A549 (cell line): ENCODE measurements at regions not wholly inside any gene's neighbourhood (a gene's known extent, or its start where the extent isn't known, plus 50 kb on each side); places are given as distances from the start of the nearest gene placed in this dataset.

ENCODE experiments used
- ATAC-seq, 2 experiments: fragments of 200-7000 bp in 1 of 2; fragments of >200 bp in 1 of 2; cut with Nextera tagmentation in 1 of 2; cut with Tn5 transposase in 1 of 2; 3 replicates each; pipeline versions ENCODE4 v1.8.0 to v1.9.1; 2018 to 2020; ENCODE audit warnings: mild to moderate bottlenecking in 1 of 2, moderate library complexity in 1 of 2
- CTCF ChIA-PET: fragments of 300-600 bp; sonication (Branson Sonifier 250); formaldehyde crosslinking; extraction: SDS; loops from one replicate; lab custom pipeline; 2021; ENCODE audit warnings: antibody characterized with exemption, inconsistent platforms; lab: Yijun Ruan, JAX
- POLR2A ChIA-PET: fragments of 350-600 bp; formaldehyde crosslinking; extraction: SDS; loops from one replicate; lab custom pipeline; 2021; ENCODE audit warnings: antibody characterized with exemption, inconsistent platforms; lab: Yijun Ruan, JAX
- DNase-seq, 2 experiments: peaks; one replicate each; pipeline versions ENCODE4 v3.0.0 to v3.0.0-alpha.2; 2011 to 2016; ENCODE audit warnings: low read depth in 1 of 2, low spot score in 1 of 2
- FAIRE-seq: peaks from 2 replicates; lab custom pipeline; 2011; peaks lifted over from hg19 to GRCh38; lab: Jason Lieb, UNC
- H3K27ac ChIP-seq, 2 experiments: fragments of >200 bp; sonication (Bioruptor Twin); formaldehyde crosslinking; 3 replicates each; pipeline ENCODE4 v1.5.1; 2016 to 2017
- H3K4me1 ChIP-seq: fragments of >200 bp; sonication (Bioruptor Twin); formaldehyde crosslinking; 3 replicates; pipeline ENCODE4 v1.6.1; 2016
- H3K4me2 ChIP-seq: fragments of >200 bp; sonication (Bioruptor Twin); formaldehyde crosslinking; 3 replicates; pipeline ENCODE4 v1.6.1; 2016
- H3K4me3 ChIP-seq: fragments of >200 bp; sonication (Bioruptor Twin); formaldehyde crosslinking; 3 replicates; pipeline ENCODE4 v1.5.1; 2016
- H3K9me3 ChIP-seq: fragments of >200 bp; sonication (Bioruptor Twin); formaldehyde crosslinking; 3 replicates; pipeline ENCODE4 v1.6.1; 2016
- BHLHE40 ChIP-seq: IDR thresholded peaks from 2 replicates; pipeline ENCODE4 v1.6.1; 2012; ENCODE audit warnings: low read depth, low read length, inconsistent platforms
- EHMT2 ChIP-seq: fragments of 200-600 bp; sonication (generic); IDR thresholded peaks from 2 replicates; pipeline ENCODE4 v1.6.1; 2016; ENCODE audit warnings: antibody characterized with exemption, low read depth, mild to moderate bottlenecking, moderate library complexity
- EP300 ChIP-seq, 2 experiments: fragments of >200 bp; sonication (Bioruptor Twin); formaldehyde crosslinking; IDR thresholded peaks; 2 replicates in 1 of 2; 3 replicates in 1 of 2; pipeline ENCODE4 v1.6.1; 2016 to 2017
- FOSB ChIP-seq: fragments of 250-450 bp; sonication (Bioruptor Pico); IDR thresholded peaks from 2 replicates; pipeline ENCODE4 v1.5.0; 2020; ENCODE audit warnings: mild to moderate bottlenecking, moderate library complexity
- FOXS1 ChIP-seq: fragments of 250-450 bp; sonication (Bioruptor Pico); IDR thresholded peaks from 2 replicates; pipeline ENCODE4 v1.5.0; 2020; ENCODE audit warnings: mild to moderate bottlenecking, moderate library complexity
- HMGXB4 ChIP-seq: fragments of 250-450 bp; sonication (Bioruptor Pico); IDR thresholded peaks from 2 replicates; pipeline ENCODE4 v1.5.0; 2021; ENCODE audit warnings: mild to moderate bottlenecking, moderate library complexity, borderline replicate concordance
- HOXA7 ChIP-seq: fragments of 250-450 bp; sonication (Bioruptor Pico); IDR thresholded peaks from 2 replicates; pipeline ENCODE4 v1.5.0; 2020; ENCODE audit warnings: mild to moderate bottlenecking, moderate library complexity
- JUNB ChIP-seq: fragments of >200 bp; sonication (Bioruptor Twin); formaldehyde crosslinking; IDR thresholded peaks from 2 replicates; pipeline ENCODE4 v1.6.1; 2016
- KDM1A ChIP-seq: fragments of 200-600 bp; sonication (generic); IDR thresholded peaks from 2 replicates; pipeline ENCODE4 v1.6.1; 2016; ENCODE audit warnings: low read depth, mild to moderate bottlenecking
- MAFK ChIP-seq: fragments of 450-650 bp; IDR thresholded peaks from 2 replicates; pipeline ENCODE4 v1.6.1; 2014; ENCODE audit not compliant: partially characterized antibody
- NR3C1 ChIP-seq: fragments of >200 bp; sonication (Bioruptor Twin); formaldehyde crosslinking; IDR thresholded peaks from 3 replicates; pipeline ENCODE4 v1.6.1; 2017
- POLR2AphosphoS2 ChIP-seq: conservative IDR thresholded peaks from 2 replicates; pipeline ENCODE4 v1.6.1; 2012; ENCODE audit warnings: low read length, improper control_type of control experiment, inconsistent platforms
- RAD21 ChIP-seq, 2 experiments: fragments of >200 bp in 1 of 2; sonication (Bioruptor Twin) in 1 of 2; formaldehyde crosslinking in 1 of 2; IDR thresholded peaks in 1 of 2; conservative IDR thresholded peaks in 1 of 2; 2 replicates in 1 of 2; 3 replicates in 1 of 2; pipeline ENCODE4 v1.6.1; 2012 to 2018; ENCODE audit warnings: inconsistent platforms in 1 of 2
- RARB ChIP-seq: fragments of 250-450 bp; sonication (Bioruptor Pico); IDR thresholded peaks from 2 replicates; pipeline ENCODE4 v1.8.0; 2021; ENCODE audit warnings: mild to moderate bottlenecking, moderate library complexity
- REST ChIP-seq: fragments of 200-600 bp; sonication (generic); IDR thresholded peaks from 2 replicates; pipeline ENCODE4 v1.6.1; 2016; ENCODE audit warnings: antibody characterized with exemption, mild to moderate bottlenecking, moderate library complexity
- RFX5 ChIP-seq: fragments of 450-650 bp; IDR thresholded peaks from 2 replicates; pipeline ENCODE4 v1.7.1; 2014; ENCODE audit warnings: antibody characterized with exemption, mild to moderate bottlenecking, moderate library complexity
- RNF2 ChIP-seq: fragments of 200-600 bp; sonication (generic); IDR thresholded peaks from 2 replicates; pipeline ENCODE4 v1.6.1; 2016; ENCODE audit warnings: low read depth, mild to moderate bottlenecking, antibody characterized with exemption, moderate library complexity, borderline replicate concordance
- TFCP2L1 ChIP-seq: fragments of 250-450 bp; sonication (Bioruptor Pico); IDR thresholded peaks from 2 replicates; pipeline ENCODE4 v1.5.0; 2021; ENCODE audit warnings: mild to moderate bottlenecking
- TP53 ChIP-seq: fragments of 250-450 bp; sonication (Bioruptor Pico); IDR thresholded peaks from 2 replicates; pipeline ENCODE4 v1.5.0; 2021; ENCODE audit warnings: mild to moderate bottlenecking, moderate library complexity
- WGBS: methylation state at CpG from one replicate; pipeline ENCODE4 v1.1.6; 2017; ENCODE audit errors: missing lambda C conversion rate; 5-methylcytosine and 5-hydroxymethylcytosine counted together
- TF ChIP-seq, protein P1 (sequence below): IDR thresholded peaks from 2 replicates; pipeline ENCODE4 v1.6.1; 2012; ENCODE audit warnings: low read depth, borderline replicate concordance
- TF ChIP-seq, protein P2 (sequence below): IDR thresholded peaks from 2 replicates; pipeline ENCODE4 v1.6.1; 2012

- no peak overlapping the region for H3K4me2 ChIP-seq
- no peak overlapping the region for H3K4me3 ChIP-seq
- POLR2A ChIA-PET, result no interaction called here
- DNase-seq (no peak), ATAC-seq (no peak), FAIRE-seq (no peak)
- CTCF ChIA-PET, result interaction anchor here (0.7 to 1.2 kb wide), 3 partner anchors 8 to 113 kb away, joined by 3 to 4 read pairs (median 3); no protein-coding TSS in a partner anchor
- H3K27ac ChIP-seq, result no peak overlapping the region
- no peaks in the 10 kb centered on the region for H3K9me3 ChIP-seq
- H3K4me1 ChIP-seq, result peaks cover 16% of the 10 kb centered on the region
- TF ChIP-seq POLR2AphosphoS2, result no peak
- no peak for TF ChIP-seq KDM1A
- no peak for TF ChIP-seq RFX5
- no peak for TF ChIP-seq TP53 (CRISPR knock-in tag)
- no peak for TF ChIP-seq RNF2
- no peak for TF ChIP-seq HOXA7 (CRISPR knock-in tag)
- no peak for TF ChIP-seq RAD21 (conservative IDR thresholded peaks at IDR 0.05 in 1 of 2, IDR thresholded peaks at IDR 0.05 in 1 of 2)
- no peak for TF ChIP-seq MAFK
- TF ChIP-seq BHLHE40, result no peak
- no peak for TF ChIP-seq EP300 (IDR thresholded peaks at IDR 0.05)
- TF ChIP-seq TFCP2L1 (CRISPR knock-in tag), result no peak
- TF ChIP-seq, protein P1, sequence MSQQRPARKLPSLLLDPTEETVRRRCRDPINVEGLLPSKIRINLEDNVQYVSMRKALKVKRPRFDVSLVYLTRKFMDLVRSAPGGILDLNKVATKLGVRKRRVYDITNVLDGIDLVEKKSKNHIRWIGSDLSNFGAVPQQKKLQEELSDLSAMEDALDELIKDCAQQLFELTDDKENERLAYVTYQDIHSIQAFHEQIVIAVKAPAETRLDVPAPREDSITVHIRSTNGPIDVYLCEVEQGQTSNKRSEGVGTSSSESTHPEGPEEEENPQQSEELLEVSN, result no peak
- TF ChIP-seq NR3C1, result no peak
- TF ChIP-seq EHMT2, result no peak
- no peak for TF ChIP-seq JUNB
- no peak for TF ChIP-seq RARB (CRISPR knock-in tag)
- no peak for TF ChIP-seq HMGXB4
- TF ChIP-seq FOSB (CRISPR knock-in tag), result no peak
- WGBS, result 100% methylated on average over 1 of the region's 3 CpGs
Observed at GRCh38 chr11:8331767-8332166, 68.1 kb upstream of the LMO1 start.

DNA sequence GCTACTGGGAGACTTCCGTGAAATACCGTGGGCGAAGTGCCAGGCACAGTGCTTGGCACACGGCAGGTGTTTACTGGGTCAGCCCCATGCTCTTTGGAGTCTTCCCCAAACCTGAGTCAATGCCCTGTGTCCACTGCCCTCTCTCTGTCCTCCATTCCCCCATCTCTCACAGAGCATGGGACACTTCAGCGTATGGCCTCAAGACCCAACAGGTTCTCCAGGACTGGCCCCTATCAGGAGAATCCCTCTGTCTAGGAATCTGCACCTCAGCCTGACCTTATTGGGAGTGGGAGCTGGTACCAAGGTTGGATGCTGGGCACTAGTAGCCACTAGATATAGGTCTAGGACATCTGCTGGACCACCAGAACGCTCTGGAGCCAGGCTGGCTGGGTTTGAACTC is 67.2 kb upstream of the LMO1 start:
- POLR2A ChIA-PET, result no interaction called here
- ATAC-seq, result no peak
- FAIRE-seq, result no peak

More for the DNA sequence above, 67.2 kb upstream of the LMO1 start:
- Histone ChIP-seq H3K4me2 (no peak overlapping the region), H3K4me3 (no peak overlapping the region), H3K27ac (no peak overlapping the region), H3K9me3 (no peaks in the 10 kb centered on the region)
- no peak for DNase-seq
- CTCF ChIA-PET, result interaction anchor here (1.0 to 1.2 kb wide), 3 partner anchors 11 to 112 kb away, joined by 3 to 4 read pairs (median 3); no protein-coding TSS in a partner anchor
- 84% methylated on average over 6 of the region's 6 CpGs for WGBS
- no peak for TF ChIP-seq JUNB
- TF ChIP-seq, protein P2, sequence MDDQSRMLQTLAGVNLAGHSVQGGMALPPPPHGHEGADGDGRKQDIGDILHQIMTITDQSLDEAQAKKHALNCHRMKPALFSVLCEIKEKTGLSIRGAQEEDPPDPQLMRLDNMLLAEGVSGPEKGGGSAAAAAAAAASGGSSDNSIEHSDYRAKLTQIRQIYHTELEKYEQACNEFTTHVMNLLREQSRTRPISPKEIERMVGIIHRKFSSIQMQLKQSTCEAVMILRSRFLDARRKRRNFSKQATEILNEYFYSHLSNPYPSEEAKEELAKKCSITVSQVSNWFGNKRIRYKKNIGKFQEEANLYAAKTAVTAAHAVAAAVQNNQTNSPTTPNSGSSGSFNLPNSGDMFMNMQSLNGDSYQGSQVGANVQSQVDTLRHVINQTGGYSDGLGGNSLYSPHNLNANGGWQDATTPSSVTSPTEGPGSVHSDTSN, result no peak
- TF ChIP-seq HMGXB4, result no peak
- TF ChIP-seq FOXS1 (CRISPR knock-in tag), result no peak
- no peak for TF ChIP-seq REST
- TF ChIP-seq, all 56 proteins: peak for 0
- peaks cover 16% of the 10 kb centered on the region for H3K4me1 ChIP-seq
